ENCODE measurements at regions not wholly inside any gene's neighbourhood (a gene's known extent, or its start where the extent isn't known, plus 50 kb on each side); places are given as distances from the start of the nearest gene placed in this dataset.

DNA sequence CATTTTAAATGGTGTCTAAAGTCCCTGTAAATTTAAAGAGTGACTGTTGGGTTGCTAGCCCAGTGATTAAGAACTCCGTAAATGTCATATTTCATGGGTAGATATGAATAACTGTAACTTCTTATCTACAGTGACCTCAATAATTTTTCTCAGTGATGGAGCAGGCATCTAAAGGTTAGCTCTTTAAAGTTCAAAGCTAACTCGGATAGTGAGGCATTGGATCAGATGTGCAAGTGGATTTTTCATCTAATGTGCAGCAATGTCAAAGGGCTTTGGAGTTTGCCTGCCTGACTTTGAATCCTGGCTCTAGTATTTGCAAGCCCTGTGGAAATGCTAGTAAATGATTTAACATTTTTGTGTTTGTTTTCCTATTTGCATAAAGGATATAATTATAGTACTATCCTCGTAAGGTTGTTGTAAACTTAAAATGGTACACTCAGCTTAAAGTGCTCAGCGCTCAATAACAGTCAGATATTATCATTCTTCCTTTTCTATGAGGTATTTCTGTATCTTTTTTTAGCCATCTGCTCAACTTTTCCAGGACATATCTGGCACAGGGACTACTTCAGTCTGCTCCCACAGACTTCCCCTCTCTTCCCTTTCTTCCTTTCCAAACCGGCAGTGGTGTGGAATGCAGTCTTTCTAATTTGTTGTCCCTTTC is 163.7 kb upstream of the ELL2 start:
- Mint-ChIP-seq H3K4me3 (no peak overlapping the region), H3K4me1 (peaks cover 32% of the 10 kb centered on the region), H3K27me3 (ENCODE audit: insufficient read depth) (no peaks in the 10 kb centered on the region), H3K36me3 (ENCODE audit: low read depth) (no peaks in the 10 kb centered on the region), H3K27ac (no peak overlapping the region), H3K9me3 (no peaks in the 10 kb centered on the region)
- Histone ChIP-seq H3K27me3 (ENCODE audit: control insufficient read depth, insufficient read depth, low read length, poor library complexity, severe bottlenecking) (no peaks in the 10 kb centered on the region), H3K4me3 (ENCODE audit: low read length) (no peak overlapping the region), H3K9me3 (ENCODE audit: control insufficient read depth, low read length) (no peaks in the 10 kb centered on the region), H3K36me3 (ENCODE audit: control insufficient read depth, insufficient read depth, low read length) (no peaks in the 10 kb centered on the region), H3K27ac (ENCODE audit: low read depth, low read length) (no peak overlapping the region), H3K9ac (ENCODE audit: extremely low read depth, low read length, poor library complexity, severe bottlenecking) (no peak overlapping the region), H3K4me1 (ENCODE audit: control insufficient read depth, insufficient read depth, low read length) (peaks cover 6% of the 10 kb centered on the region)
- DNase-seq = no peak
- TF ChIP-seq, protein P1, sequence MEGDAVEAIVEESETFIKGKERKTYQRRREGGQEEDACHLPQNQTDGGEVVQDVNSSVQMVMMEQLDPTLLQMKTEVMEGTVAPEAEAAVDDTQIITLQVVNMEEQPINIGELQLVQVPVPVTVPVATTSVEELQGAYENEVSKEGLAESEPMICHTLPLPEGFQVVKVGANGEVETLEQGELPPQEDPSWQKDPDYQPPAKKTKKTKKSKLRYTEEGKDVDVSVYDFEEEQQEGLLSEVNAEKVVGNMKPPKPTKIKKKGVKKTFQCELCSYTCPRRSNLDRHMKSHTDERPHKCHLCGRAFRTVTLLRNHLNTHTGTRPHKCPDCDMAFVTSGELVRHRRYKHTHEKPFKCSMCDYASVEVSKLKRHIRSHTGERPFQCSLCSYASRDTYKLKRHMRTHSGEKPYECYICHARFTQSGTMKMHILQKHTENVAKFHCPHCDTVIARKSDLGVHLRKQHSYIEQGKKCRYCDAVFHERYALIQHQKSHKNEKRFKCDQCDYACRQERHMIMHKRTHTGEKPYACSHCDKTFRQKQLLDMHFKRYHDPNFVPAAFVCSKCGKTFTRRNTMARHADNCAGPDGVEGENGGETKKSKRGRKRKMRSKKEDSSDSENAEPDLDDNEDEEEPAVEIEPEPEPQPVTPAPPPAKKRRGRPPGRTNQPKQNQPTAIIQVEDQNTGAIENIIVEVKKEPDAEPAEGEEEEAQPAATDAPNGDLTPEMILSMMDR (conservative IDR thresholded peaks at IDR 0.05) = no peak
- whole genome bisulfite sequencing, 2 experiments (ENCODE audit: insufficient coverage in 1 of 2, insufficient read length in 1 of 2) = 85 to 92% methylated on average over 2 to 5 of the region's 5 CpGs

DNA sequence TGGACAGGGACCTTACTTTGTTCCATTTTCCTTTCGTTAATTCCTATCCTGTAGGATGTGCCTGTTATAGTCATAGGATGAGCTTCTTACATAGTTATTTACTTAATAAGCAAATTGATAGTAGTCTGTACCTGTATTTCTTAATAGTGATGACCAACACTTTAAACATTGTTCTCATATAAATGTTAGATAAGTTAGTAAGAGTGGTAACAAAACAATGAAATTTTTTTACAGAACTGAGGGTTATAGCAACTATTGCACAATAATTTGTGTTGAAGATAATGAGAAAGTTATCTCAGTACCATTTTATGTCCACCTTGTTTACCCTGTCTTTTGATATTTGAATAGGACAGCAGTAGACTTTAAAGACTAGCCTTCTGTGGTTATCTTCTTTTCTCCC is 162.9 kb upstream of the ELL2 start:
- Mint-ChIP-seq H3K4me1 (peaks cover 27% of the 10 kb centered on the region), H3K36me3 (ENCODE audit: low read depth) (no peaks in the 10 kb centered on the region), H3K9me3 (no peaks in the 10 kb centered on the region), H3K27me3 (ENCODE audit: insufficient read depth) (no peaks in the 10 kb centered on the region), H3K4me3 (no peak overlapping the region), H3K27ac (no peak overlapping the region)
- Histone ChIP-seq H3K36me3 (ENCODE audit: control insufficient read depth, insufficient read depth, low read length) (no peaks in the 10 kb centered on the region), H3K9ac (ENCODE audit: extremely low read depth, low read length, poor library complexity, severe bottlenecking) (no peak overlapping the region), H3K4me3 (ENCODE audit: low read length) (no peak overlapping the region), H3K27me3 (ENCODE audit: control insufficient read depth, insufficient read depth, low read length, poor library complexity, severe bottlenecking) (no peaks in the 10 kb centered on the region), H3K4me1 (ENCODE audit: control insufficient read depth, insufficient read depth, low read length) (peaks cover 6% of the 10 kb centered on the region), H3K9me3 (ENCODE audit: control insufficient read depth, low read length) (no peaks in the 10 kb centered on the region), H3K27ac (ENCODE audit: low read depth, low read length) (no peak overlapping the region)
- 100% methylated on average over 1 of the region's 1 CpG; no CpG with 5 or more reads in 1 of the 2 experiments for WGBS, 2 experiments (ENCODE audit: insufficient coverage in 1 of 2, insufficient read length in 1 of 2)
- DNase-seq = no peak
- TF ChIP-seq, protein P1 (conservative IDR thresholded peaks at IDR 0.05) = no peak

DNA sequence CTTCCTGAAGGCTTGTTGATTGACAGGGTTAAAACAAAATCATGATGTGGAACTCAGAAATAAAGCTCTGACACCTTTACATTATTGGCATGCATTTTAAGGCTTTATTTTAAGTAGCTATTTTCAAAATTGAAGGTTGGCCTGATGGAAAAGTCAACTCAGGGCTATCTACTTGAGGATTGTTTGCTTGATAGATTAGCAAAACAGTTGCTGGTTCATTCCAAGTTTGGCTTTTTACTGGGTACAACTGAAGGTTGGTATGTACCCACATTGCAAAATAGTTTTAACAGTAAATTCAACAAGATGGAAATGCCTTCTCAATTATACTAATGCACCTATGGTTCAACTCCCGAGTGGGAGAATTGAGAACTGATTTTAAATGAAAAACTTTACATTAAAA is 161.8 kb upstream of the ELL2 start:
- H3K9ac ChIP-seq (ENCODE audit: extremely low read depth, low read length, poor library complexity, severe bottlenecking) = no peak overlapping the region
- no peak overlapping the region for H3K4me3 ChIP-seq (ENCODE audit: low read length)
- peaks cover 3% of the 10 kb centered on the region for H3K4me1 ChIP-seq (ENCODE audit: control insufficient read depth, insufficient read depth, low read length)
- Mint-ChIP-seq H3K27ac (no peak overlapping the region), H3K4me3 (no peak overlapping the region), H3K9me3 (no peaks in the 10 kb centered on the region), H3K27me3 (ENCODE audit: insufficient read depth) (no peaks in the 10 kb centered on the region), H3K36me3 (ENCODE audit: low read depth) (no peaks in the 10 kb centered on the region), H3K4me1 (peaks cover 28% of the 10 kb centered on the region)
- H3K9me3 ChIP-seq (ENCODE audit: control insufficient read depth, low read length) = no peaks in the 10 kb centered on the region
- WGBS, 2 experiments (ENCODE audit: insufficient coverage in 1 of 2, insufficient read length in 1 of 2) = 100% methylated on average over 1 of the region's 1 CpG; no CpG with 5 or more reads in 1 of the 2 experiments
- no peak for DNase-seq
- H3K27ac ChIP-seq (ENCODE audit: low read depth, low read length) = no peak overlapping the region
- no peaks in the 10 kb centered on the region for H3K27me3 ChIP-seq (ENCODE audit: control insufficient read depth, insufficient read depth, low read length, poor library complexity, severe bottlenecking)
- TF ChIP-seq, protein P1 (conservative IDR thresholded peaks at IDR 0.05) = no peak
- no peaks in the 10 kb centered on the region for H3K36me3 ChIP-seq (ENCODE audit: control insufficient read depth, insufficient read depth, low read length)
